Effector memory CD8-positive, alpha-beta T cell (primary cell): ENCODE measurements at regions not wholly inside any gene's neighbourhood (a gene's known extent, or its start where the extent isn't known, plus 50 kb on each side); places are given as distances from the start of the nearest gene placed in this dataset.

ENCODE experiments used
- ATAC-seq: fragments of 150-1000 bp; cut with Tn5 transposase; replicated peaks from 2 replicates; pipeline ENCODE4 v1.10.0; 2021; ENCODE audit warnings: mild to moderate bottlenecking, moderate library complexity
- DNase-seq, 3 experiments: peaks; one replicate each; pipeline ENCODE4 v3.0.0; 2021
- H3K27ac Mint-ChIP-seq, 2 donors: one replicate each; pipeline ENCODE4 v1.8.0; 2022; ENCODE audit warnings: mild to moderate bottlenecking in 2 of 2, mixed read lengths in 2 of 2, moderate library complexity in 2 of 2
- H3K27me3 Mint-ChIP-seq, 2 donors: one replicate each; pipeline ENCODE4 v1.8.0; 2022; ENCODE audit warnings: mixed read lengths in 2 of 2
- H3K36me3 Mint-ChIP-seq: one replicate; pipeline ENCODE4 v1.8.0; 2022; ENCODE audit warnings: mild to moderate bottlenecking, moderate library complexity, mixed read lengths; ENCODE audit not compliant: insufficient read depth
- H3K4me1 Mint-ChIP-seq, 2 donors: one replicate each; pipeline ENCODE4 v1.8.0; 2022; ENCODE audit warnings: low read depth in 2 of 2, mixed read lengths in 2 of 2
- H3K4me3 Mint-ChIP-seq, 2 donors: one replicate each; pipeline ENCODE4 v1.8.0; 2022; ENCODE audit warnings: mild to moderate bottlenecking in 2 of 2, mixed read lengths in 2 of 2, moderate library complexity in 2 of 2
- H3K9me3 Mint-ChIP-seq, 2 donors: one replicate each; pipeline ENCODE4 v1.8.0; 2022; ENCODE audit warnings: mixed read lengths in 2 of 2

DNA sequence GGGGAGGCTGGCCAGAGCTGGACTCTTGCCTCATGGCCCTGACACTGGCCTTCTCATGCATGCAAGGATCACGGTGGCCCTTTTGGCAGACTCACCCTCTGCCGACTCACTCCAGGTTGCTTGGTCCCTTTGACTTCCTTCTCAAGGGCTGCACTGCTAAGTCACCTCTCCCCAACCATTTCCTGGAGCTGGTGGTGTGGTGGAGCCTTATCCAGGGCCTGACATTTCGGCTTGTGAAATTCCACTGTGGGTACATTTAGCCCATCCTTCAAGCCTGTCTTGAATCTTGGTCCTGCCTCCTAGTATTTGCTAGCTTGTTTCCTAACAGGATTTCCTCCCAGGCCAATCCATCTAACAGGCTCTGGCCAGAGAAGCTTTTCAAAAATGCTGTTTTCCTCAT lies 52.6 kb upstream of the JUN start:
- Mint-ChIP-seq H3K36me3 (no peaks in the 10 kb centered on the region), H3K4me3 (no peak overlapping the region), H3K27ac (peak overlapping the region in 1 of 2 donors; percentile 35), H3K4me1 (peaks cover 0 to 4% of the 10 kb centered on the region in 2 donors), H3K27me3 (no peaks in the 10 kb centered on the region), H3K9me3 (no peaks in the 10 kb centered on the region)
- DNase-seq (no peak), ATAC-seq (no peak)

DNA sequence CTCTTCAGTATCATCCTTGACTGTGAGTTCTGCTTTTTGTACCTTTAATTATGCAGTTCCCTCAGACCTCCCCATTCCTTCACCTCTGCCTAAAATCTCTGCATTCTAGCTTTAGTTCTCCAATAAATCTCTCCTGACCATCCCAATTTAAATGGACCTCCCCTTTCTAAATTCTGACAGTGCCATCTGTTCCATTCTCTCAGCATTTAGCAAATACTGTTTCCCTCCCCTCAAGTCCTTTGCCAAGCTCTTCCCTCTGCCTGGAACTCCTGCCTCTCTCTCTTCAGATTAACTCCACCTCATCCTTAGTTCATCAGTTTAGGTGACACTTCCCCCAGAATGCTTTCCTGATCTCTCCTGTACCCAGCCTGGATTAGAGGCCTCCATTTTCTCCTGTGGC lies 54.0 kb upstream of the JUN start:
- Mint-ChIP-seq H3K4me1 (peaks cover 8 to 11% of the 10 kb centered on the region in 2 donors), H3K36me3 (no peaks in the 10 kb centered on the region), H3K27ac (no peak overlapping the region), H3K27me3 (no peaks in the 10 kb centered on the region), H3K4me3 (no peak overlapping the region), H3K9me3 (no peaks in the 10 kb centered on the region)
- ATAC-seq (no peak), DNase-seq (no peak)

- no peak overlapping the region for H3K4me3 Mint-ChIP-seq
- H3K36me3 Mint-ChIP-seq: no peaks in the 10 kb centered on the region
- no peaks in the 10 kb centered on the region for H3K27me3 Mint-ChIP-seq
- DNase-seq (no peak), ATAC-seq (no peak)
- no peak overlapping the region for H3K27ac Mint-ChIP-seq
- no peaks in the 10 kb centered on the region for H3K9me3 Mint-ChIP-seq
- peaks cover 8 to 11% of the 10 kb centered on the region in 2 donors for H3K4me1 Mint-ChIP-seq
Observed at GRCh38 chr1:58839147-58839795, 55.4 kb upstream of the JUN start.

- DNase-seq: no peak
- H3K4me1 Mint-ChIP-seq: peaks cover 8 to 11% of the 10 kb centered on the region in 2 donors
- no peaks in the 10 kb centered on the region for H3K27me3 Mint-ChIP-seq
- no peak for ATAC-seq
- H3K27ac Mint-ChIP-seq: no peak overlapping the region
- no peaks in the 10 kb centered on the region for H3K36me3 Mint-ChIP-seq
- no peaks in the 10 kb centered on the region for H3K9me3 Mint-ChIP-seq
- H3K4me3 Mint-ChIP-seq: no peak overlapping the region
Observed at GRCh38 chr1:58839846-58840835, 56.3 kb upstream of the JUN start.

DNA sequence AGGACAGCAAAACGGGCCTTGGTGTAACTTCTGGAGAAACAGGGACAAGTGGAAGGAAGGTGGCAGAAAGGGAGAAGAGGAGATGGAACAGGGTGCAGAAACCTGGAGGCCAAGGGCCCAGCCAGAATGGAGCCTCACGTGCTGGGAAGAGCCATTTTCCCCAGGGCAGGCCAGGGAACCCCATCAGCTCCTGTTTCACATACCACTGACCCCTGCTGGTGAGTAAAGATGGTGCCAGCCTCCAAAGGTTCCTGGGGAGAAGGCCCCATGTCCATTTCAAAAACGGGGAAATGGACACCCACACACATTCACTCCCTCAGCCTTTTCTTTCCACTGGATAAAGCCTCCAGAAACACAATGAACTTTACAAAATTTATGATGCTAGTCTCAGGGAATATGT lies 57.6 kb upstream of the JUN start:
- Mint-ChIP-seq H3K4me1 (peaks cover 8 to 9% of the 10 kb centered on the region in 2 donors), H3K36me3 (no peaks in the 10 kb centered on the region), H3K4me3 (no peak overlapping the region), H3K27me3 (no peaks in the 10 kb centered on the region), H3K9me3 (no peaks in the 10 kb centered on the region), H3K27ac (peak overlapping the region; percentile 51 to 85)
- DNase-seq (peak; percentile 5 to 15 (median 5)), ATAC-seq (peak; percentile 43)

- no peaks in the 10 kb centered on the region for H3K9me3 Mint-ChIP-seq
- H3K4me1 Mint-ChIP-seq: peaks cover 8 to 9% of the 10 kb centered on the region in 2 donors
- DNase-seq: no peak
- peak overlapping the region in 1 of 2 donors; percentile 78 for H3K27ac Mint-ChIP-seq
- H3K4me3 Mint-ChIP-seq: no peak overlapping the region
- no peaks in the 10 kb centered on the region for H3K36me3 Mint-ChIP-seq
- no peaks in the 10 kb centered on the region for H3K27me3 Mint-ChIP-seq
- no peak for ATAC-seq
Observed at GRCh38 chr1:58842941-58843340, 59.1 kb upstream of the JUN start.

GRCh38 chr1:58844176-58844575 lies 60.3 kb upstream of the JUN start:
- peaks cover 8 to 9% of the 10 kb centered on the region in 2 donors for H3K4me1 Mint-ChIP-seq
- DNase-seq (no peak), ATAC-seq (no peak)
- H3K36me3 Mint-ChIP-seq: no peaks in the 10 kb centered on the region
- no peaks in the 10 kb centered on the region for H3K27me3 Mint-ChIP-seq
- H3K4me3 Mint-ChIP-seq: no peak overlapping the region
- H3K27ac Mint-ChIP-seq: no peak overlapping the region
- H3K9me3 Mint-ChIP-seq: no peaks in the 10 kb centered on the region

DNA sequence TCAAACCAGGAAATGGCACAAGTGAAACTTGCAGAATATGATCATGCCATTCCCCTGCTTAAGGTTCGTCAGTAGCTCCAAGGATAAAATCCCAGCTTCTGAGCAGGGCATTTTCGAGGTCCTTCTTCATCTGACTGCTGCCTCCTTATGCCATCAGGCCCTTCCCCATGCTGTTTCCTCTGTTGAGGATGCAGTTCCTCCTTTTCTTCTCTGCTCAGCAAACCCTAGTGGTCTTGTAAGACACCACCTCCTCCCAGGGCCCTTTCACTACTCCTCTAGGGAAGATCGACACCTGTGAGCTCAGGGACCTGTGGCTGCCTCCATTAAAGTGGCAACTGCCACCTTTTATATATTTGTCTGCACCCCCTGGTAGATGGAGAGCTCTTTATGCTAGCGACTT lies 62.1 kb upstream of the JUN start:
- Mint-ChIP-seq H3K27me3 (no peaks in the 10 kb centered on the region), H3K27ac (no peak overlapping the region), H3K4me3 (no peak overlapping the region), H3K36me3 (no peaks in the 10 kb centered on the region), H3K9me3 (no peaks in the 10 kb centered on the region), H3K4me1 (peaks cover 8 to 9% of the 10 kb centered on the region in 2 donors)
- ATAC-seq (no peak), DNase-seq (no peak)

GRCh38 chr1:58848818-58849411 lies 65.1 kb upstream of the JUN start:
- Mint-ChIP-seq H3K36me3 (no peaks in the 10 kb centered on the region), H3K27ac (no peak overlapping the region), H3K27me3 (peaks cover 0 to 23% of the 10 kb centered on the region in 2 donors), H3K9me3 (no peaks in the 10 kb centered on the region), H3K4me3 (no peak overlapping the region), H3K4me1 (peaks cover 0 to 1% of the 10 kb centered on the region in 2 donors)
- no peak for ATAC-seq
- DNase-seq: no peak

DNA sequence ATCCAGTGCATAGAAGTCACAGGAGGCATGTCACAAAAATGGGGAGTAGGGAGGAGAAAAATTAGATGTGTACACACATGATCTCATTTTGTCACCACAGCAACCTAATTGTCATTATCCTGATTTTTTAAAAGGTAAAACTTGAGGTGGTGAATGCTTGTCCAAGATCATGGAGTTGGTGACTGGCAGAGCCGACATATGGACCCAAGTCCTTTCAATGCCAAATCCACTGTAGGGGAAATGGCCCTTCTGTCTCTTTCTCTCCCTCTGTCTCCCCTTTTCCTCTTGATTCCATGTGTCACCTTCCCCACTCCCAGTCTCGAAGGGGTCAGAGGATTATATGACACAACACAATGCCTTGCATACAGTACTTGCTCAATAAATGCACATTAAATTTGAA lies 65.7 kb upstream of the JUN start:
- no peak for ATAC-seq
- no peak for DNase-seq
- Mint-ChIP-seq H3K9me3 (no peaks in the 10 kb centered on the region), H3K4me1 (peaks cover 1 to 3% of the 10 kb centered on the region in 2 donors), H3K36me3 (no peaks in the 10 kb centered on the region), H3K27ac (no peak overlapping the region), H3K4me3 (no peak overlapping the region), H3K27me3 (peaks cover 0 to 23% of the 10 kb centered on the region in 2 donors)

DNA sequence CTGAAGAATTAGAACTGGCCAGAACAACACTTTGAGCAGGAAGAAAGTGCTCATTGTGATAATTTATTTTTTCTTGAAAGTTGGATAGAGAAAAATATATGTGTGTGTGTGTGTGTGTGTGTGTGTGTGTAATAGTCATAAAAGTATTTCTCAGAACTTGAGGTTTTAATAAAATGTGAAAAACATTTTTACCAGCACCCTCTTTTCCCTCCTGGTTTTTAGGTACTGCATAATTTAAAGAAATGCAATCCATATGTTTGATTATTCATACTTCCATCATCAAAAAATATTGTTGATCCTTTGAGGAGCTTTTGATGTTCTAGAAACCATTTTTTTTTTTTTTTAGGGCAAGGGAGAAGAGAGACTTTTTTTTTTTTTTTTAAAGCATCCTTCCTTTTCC lies 66.8 kb upstream of the JUN start:
- Mint-ChIP-seq H3K9me3 (no peaks in the 10 kb centered on the region), H3K27ac (no peak overlapping the region), H3K4me3 (no peak overlapping the region), H3K4me1 (peaks cover 1 to 4% of the 10 kb centered on the region in 2 donors), H3K36me3 (no peaks in the 10 kb centered on the region), H3K27me3 (peaks cover 0 to 23% of the 10 kb centered on the region in 2 donors)
- no peak for DNase-seq
- no peak for ATAC-seq

DNA sequence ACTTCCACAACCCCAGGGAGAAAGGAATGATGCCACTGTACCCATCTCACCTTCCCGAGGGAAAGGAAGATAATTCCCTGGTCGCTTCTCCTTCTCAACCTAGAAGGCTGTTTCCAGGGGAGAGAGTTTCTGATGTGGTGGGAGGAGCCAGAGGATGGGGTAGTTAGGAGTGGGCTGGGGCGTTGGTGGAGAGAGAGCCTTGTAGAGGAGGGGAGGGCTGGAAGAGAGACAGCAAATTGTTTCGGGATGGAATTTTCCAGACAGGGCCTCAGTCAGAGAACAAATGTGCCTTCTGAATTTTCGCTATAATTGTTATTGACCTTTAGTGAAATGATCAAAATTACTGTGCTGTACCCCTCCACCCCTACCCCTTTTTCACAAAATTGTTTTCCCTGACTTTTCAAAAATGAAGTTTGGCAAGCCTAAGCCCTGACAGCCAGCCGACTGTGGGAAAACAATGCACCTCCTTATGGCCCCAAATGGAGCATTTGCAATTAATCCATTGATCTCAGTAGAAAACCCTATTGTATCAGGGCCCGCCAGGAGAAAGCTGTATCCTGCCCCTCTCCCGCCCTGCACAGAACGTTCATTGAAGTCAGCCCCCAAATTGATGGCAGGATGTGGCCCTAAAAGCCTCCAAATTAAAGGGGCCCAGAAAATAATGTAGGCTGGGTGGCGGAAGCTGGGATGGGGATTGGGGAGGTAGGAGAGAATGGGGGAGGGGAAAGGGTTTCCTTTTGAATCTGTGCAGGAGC lies 69.1 kb upstream of the JUN start:
- Mint-ChIP-seq H3K4me1 (peaks cover 6 to 13% of the 10 kb centered on the region in 2 donors), H3K27ac (no peak overlapping the region), H3K9me3 (no peaks in the 10 kb centered on the region), H3K36me3 (no peaks in the 10 kb centered on the region), H3K27me3 (peaks cover 0 to 23% of the 10 kb centered on the region in 2 donors), H3K4me3 (no peak overlapping the region)
- DNase-seq (no peak), ATAC-seq (no peak)

- Mint-ChIP-seq H3K36me3 (no peaks in the 10 kb centered on the region), H3K4me3 (no peak overlapping the region), H3K9me3 (no peaks in the 10 kb centered on the region), H3K27me3 (peaks cover 0 to 23% of the 10 kb centered on the region in 2 donors), H3K4me1 (peaks cover 14 to 25% of the 10 kb centered on the region in 2 donors), H3K27ac (no peak overlapping the region)
- DNase-seq (no peak), ATAC-seq (no peak)
Observed at GRCh38 chr1:58854576-58854975, 70.7 kb upstream of the JUN start.
